HEK293T (cell line): ENCODE measurements at regions not wholly inside any gene's neighbourhood (a gene's known extent, or its start where the extent isn't known, plus 50 kb on each side); places are given as distances from the start of the nearest gene placed in this dataset.

ENCODE experiments used
- ELF4 ChIP-seq: fragments of 450-650 bp; IDR thresholded peaks from 2 replicates; pipeline ENCODE4 v1.6.1; 2017; ENCODE audit warnings: antibody characterized with exemption
- FOXA1 ChIP-seq: fragments of 450-650 bp; IDR thresholded peaks from 2 replicates; pipeline ENCODE4 v1.6.1; 2016; ENCODE audit warnings: mild to moderate bottlenecking
- FOXM1 ChIP-seq: fragments of 450-650 bp; IDR thresholded peaks from 2 replicates; pipeline ENCODE4 v1.6.1; 2017; ENCODE audit warnings: mild to moderate bottlenecking, borderline replicate concordance
- HDGF ChIP-seq: fragments of 450-650 bp; IDR thresholded peaks from 2 replicates; pipeline ENCODE4 v1.6.1; 2017; ENCODE audit warnings: antibody characterized with exemption, borderline replicate concordance
- SP1 ChIP-seq: fragments of 450-650 bp; IDR thresholded peaks from 2 replicates; pipeline ENCODE4 v1.6.1; 2017
- ZNF384 ChIP-seq: fragments of 450-650 bp; IDR thresholded peaks from 2 replicates; pipeline ENCODE4 v1.6.1; 2016

DNA sequence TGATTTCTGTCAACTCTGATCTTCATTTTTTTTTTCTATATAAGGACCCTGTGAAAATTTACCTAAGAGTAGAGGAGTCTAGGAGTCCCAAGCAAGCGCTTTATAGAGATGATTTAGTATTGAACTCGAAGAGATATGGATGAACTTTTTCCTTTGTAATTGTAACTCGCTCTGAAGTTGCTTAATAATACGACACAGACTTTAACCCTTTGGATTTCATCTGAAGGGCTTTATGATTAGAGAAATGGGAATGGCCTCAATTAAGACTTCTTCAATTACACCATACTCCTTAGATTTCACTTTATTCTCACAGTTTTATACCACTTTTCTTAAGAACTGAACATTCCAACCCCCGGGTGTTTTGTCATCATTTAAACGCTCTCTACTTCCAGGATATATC, 647.7 kb downstream of the HTR1A start:
- TF ChIP-seq FOXM1, result no peak
- no peak for TF ChIP-seq SP1
- no peak for TF ChIP-seq FOXA1
- no peak for TF ChIP-seq HDGF
- TF ChIP-seq ZNF384, result no peak
- TF ChIP-seq ELF4, result no peak
